ENCODE measurements at regions not wholly inside any gene's neighbourhood (a gene's known extent, or its start where the extent isn't known, plus 50 kb on each side); places are given as distances from the start of the nearest gene placed in this dataset.

DNA sequence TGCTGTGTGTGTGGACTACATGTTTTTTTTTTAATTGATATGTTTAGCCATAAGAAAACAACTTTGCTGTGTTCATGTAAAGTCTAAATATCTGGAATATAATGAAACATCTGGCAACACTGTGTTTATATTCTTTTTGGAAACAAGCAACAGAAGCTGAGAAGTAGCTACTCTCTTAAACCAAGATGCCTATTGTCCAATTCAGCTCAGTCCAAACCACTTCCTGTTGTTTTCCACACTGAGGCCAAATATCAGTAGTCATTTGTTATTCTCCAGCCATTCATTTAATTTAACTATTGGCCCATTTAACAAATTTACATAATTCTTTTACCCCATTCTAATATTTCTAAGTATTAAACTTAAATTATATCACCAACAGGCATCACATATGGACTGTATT is 903.0 kb upstream of the SLIT2 start:
- intact Hi-C loops (cut with micrococcal nuclease; ENCODE audit: unreplicated experiment) (no loop called here), in situ Hi-C loops (cut with HindIII; ENCODE audit: extremely low pct_ligation_motif_present, low pct_unique_long_range_greater_than_20kb) (no loop called here)
- ATAC-seq = no peak
- Histone ChIP-seq H3K79me2 (ENCODE audit: insufficient read depth, low read length) (no peaks in the 10 kb centered on the region), H4K20me1 (ENCODE audit: insufficient read depth, low read length) (no peaks in the 10 kb centered on the region), H3K9me3 (ENCODE audit: low read length) (peaks cover 89% of the 10 kb centered on the region), H3K36me3 (replicated peaks in 1 of 2; ENCODE audit: control insufficient read depth in 1 of 2, insufficient read depth in 2 of 2, low read length in 2 of 2) (no peaks in the 10 kb centered on the region), H3K4me1 (ENCODE audit: insufficient read depth, low read length) (no peaks in the 10 kb centered on the region), H3K4me3 (replicated peaks in 1 of 3; ENCODE audit: insufficient read depth in 1 of 3, low read depth in 2 of 3, low read length in 3 of 3) (no peak overlapping the region), H2AFZ (ENCODE audit: low read length) (no peak overlapping the region), H3K27ac (ENCODE audit: extremely low read length, insufficient read depth, low read length) (no peak overlapping the region), H3K27me3 (ENCODE audit: control insufficient read depth in 1 of 2, insufficient read depth in 2 of 2, low read length in 2 of 2) (no peaks in the 10 kb centered on the region), H3K4me2 (ENCODE audit: low read depth, low read length) (no peak overlapping the region), H3K9ac (ENCODE audit: insufficient read depth, low read depth, low read length) (no peak overlapping the region)
- CTCF ChIA-PET (ENCODE audit: low intra/inter-chr PET ratio, low total read pairs) = no interaction called here
- TF ChIP-seq, protein P1, sequence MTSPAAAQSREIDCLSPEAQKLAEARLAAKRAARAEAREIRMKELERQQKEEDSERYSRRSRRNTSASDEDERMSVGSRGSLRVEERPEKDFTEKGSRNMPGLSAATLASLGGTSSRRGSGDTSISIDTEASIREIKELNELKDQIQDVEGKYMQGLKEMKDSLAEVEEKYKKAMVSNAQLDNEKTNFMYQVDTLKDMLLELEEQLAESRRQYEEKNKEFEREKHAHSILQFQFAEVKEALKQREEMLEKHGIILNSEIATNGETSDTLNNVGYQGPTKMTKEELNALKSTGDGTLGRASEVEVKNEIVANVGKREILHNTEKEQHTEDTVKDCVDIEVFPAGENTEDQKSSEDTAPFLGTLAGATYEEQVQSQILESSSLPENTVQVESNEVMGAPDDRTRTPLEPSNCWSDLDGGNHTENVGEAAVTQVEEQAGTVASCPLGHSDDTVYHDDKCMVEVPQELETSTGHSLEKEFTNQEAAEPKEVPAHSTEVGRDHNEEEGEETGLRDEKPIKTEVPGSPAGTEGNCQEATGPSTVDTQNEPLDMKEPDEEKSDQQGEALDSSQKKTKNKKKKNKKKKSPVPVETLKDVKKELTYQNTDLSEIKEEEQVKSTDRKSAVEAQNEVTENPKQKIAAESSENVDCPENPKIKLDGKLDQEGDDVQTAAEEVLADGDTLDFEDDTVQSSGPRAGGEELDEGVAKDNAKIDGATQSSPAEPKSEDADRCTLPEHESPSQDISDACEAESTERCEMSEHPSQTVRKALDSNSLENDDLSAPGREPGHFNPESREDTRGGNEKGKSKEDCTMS (CRISPR knock-in tag; conservative IDR thresholded peaks at IDR 0.05) = no peak
- TF ChIP-seq ZNF83 (CRISPR knock-in tag; IDR thresholded peaks at IDR 0.05; ENCODE audit: borderline replicate concordance) (no peak), MLLT10 (CRISPR knock-in tag; IDR thresholded peaks at IDR 0.05) (no peak), ZNF644 (CRISPR knock-in tag; IDR thresholded peaks at IDR 0.05; ENCODE audit: low read depth) (no peak), KDM3A (CRISPR knock-in tag; IDR thresholded peaks at IDR 0.05; ENCODE audit: low read depth) (no peak), JUNB (CRISPR knock-in tag; IDR thresholded peaks at IDR 0.05; ENCODE audit: borderline replicate concordance) (no peak), CBX1 (IDR thresholded peaks at IDR 0.05; ENCODE audit: low read depth) (no peak), ZZZ3 (CRISPR knock-in tag; IDR thresholded peaks at IDR 0.05; ENCODE audit: borderline replicate concordance) (no peak), TBX3 (IDR thresholded peaks at IDR 0.05; ENCODE audit: borderline replicate concordance) (no peak)
- TF ChIP-seq, protein P2, sequence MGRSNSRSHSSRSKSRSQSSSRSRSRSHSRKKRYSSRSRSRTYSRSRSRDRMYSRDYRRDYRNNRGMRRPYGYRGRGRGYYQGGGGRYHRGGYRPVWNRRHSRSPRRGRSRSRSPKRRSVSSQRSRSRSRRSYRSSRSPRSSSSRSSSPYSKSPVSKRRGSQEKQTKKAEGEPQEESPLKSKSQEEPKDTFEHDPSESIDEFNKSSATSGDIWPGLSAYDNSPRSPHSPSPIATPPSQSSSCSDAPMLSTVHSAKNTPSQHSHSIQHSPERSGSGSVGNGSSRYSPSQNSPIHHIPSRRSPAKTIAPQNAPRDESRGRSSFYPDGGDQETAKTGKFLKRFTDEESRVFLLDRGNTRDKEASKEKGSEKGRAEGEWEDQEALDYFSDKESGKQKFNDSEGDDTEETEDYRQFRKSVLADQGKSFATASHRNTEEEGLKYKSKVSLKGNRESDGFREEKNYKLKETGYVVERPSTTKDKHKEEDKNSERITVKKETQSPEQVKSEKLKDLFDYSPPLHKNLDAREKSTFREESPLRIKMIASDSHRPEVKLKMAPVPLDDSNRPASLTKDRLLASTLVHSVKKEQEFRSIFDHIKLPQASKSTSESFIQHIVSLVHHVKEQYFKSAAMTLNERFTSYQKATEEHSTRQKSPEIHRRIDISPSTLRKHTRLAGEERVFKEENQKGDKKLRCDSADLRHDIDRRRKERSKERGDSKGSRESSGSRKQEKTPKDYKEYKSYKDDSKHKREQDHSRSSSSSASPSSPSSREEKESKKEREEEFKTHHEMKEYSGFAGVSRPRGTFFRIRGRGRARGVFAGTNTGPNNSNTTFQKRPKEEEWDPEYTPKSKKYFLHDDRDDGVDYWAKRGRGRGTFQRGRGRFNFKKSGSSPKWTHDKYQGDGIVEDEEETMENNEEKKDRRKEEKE (IDR thresholded peaks at IDR 0.05) = no peak
- DNase-seq (ENCODE audit: low spot score) = no peak
- POLR2A ChIA-PET = no interaction called here
- no TSS peak for BruUV-seq (replicated peaks)
- no peak for FAIRE-seq

Measured in HepG2 (cell line).